Transverse colon (tissue), 3 donors: ENCODE measurements at regions not wholly inside any gene's neighbourhood (a gene's known extent, or its start where the extent isn't known, plus 50 kb on each side); places are given as distances from the start of the nearest gene placed in this dataset.

Source experiments
- CTCF ChIP-seq, 5 experiments: fragments of 200-600 bp in 3 of 5; fragments of 450-650 bp in 2 of 5; sonication (generic) in 3 of 5; IDR thresholded peaks; 1 replicate in 2 of 5; 2 replicates in 3 of 5; pipeline ENCODE4 v1.5.1; 2016 to 2017; ENCODE audit warnings: antibody characterized with exemption in 5 of 5, inconsistent platforms in 3 of 5, mild to moderate bottlenecking in 2 of 5, moderate library complexity in 1 of 5
- EP300 ChIP-seq: sonication (generic); formaldehyde crosslinking; IDR thresholded peaks from one replicate; pipeline ENCODE4 v1.6.1; 2017; ENCODE audit warnings: antibody characterized with exemption, low read depth

GRCh38 chr13:111461445-111462149, 141.2 kb downstream of the TEX29 start:
- TF ChIP-seq EP300: no peak
- no peak for TF ChIP-seq CTCF (IDR thresholded peaks at IDR 0.05)
